K562 (cell line): ENCODE measurements at regions not wholly inside any gene's neighbourhood (a gene's known extent, or its start where the extent isn't known, plus 50 kb on each side); places are given as distances from the start of the nearest gene placed in this dataset.

Source experiments
- ATAC-seq: fragments of 200-7000 bp; cut with Tn5 transposase; 3 replicates; pipeline ENCODE4 v1.9.1; 2020; ENCODE audit warnings: moderate library complexity
- BruUV-seq: library from RNA; stranded (reverse); fragments of 400-500 nt; replicated peaks from 2 replicates; lab custom pipeline; 2021; lab: Mats Ljungman, UMichigan
- CTCF ChIA-PET: fragments of 300-600 bp; formaldehyde crosslinking; extraction: SDS; loops from one replicate; lab custom pipeline; 2021; ENCODE audit warnings: low intra/inter-chr PET ratio; lab: Yijun Ruan, JAX
- POLR2A ChIA-PET: fragments of 300-600, 350-650 bp; sonication (Branson Sonifier 250); formaldehyde crosslinking; extraction: SDS; loops from one replicate; lab custom pipeline; 2021; ENCODE audit warnings: antibody characterized with exemption, inconsistent platforms; lab: Yijun Ruan, JAX
- DNase-seq, 4 experiments: peaks; one replicate each; pipeline versions ENCODE4 v3.0.0 to v3.0.0-alpha.2; 2011 to 2018; ENCODE audit warnings: low spot score in 3 of 4, mixed read lengths in 3 of 4; ENCODE audit errors: extremely low read depth in 1 of 4
- FAIRE-seq: peaks from 2 replicates; lab custom pipeline; 2011; peaks lifted over from hg19 to GRCh38; lab: Jason Lieb, UNC
- H2AFZ ChIP-seq: 2 replicates; pipeline ENCODE4 v1.6.0; 2011; ENCODE audit warnings: low read depth, low read length, control low read depth, inconsistent platforms
- H3K27ac ChIP-seq: fragments of 200-600 bp; 3 replicates; pipeline ENCODE4 v1.8.0; 2011; ENCODE audit warnings: low read depth, mild to moderate bottlenecking, control low read depth, inconsistent platforms, low read length, moderate library complexity, mixed read lengths; ENCODE audit errors: extremely low read depth
- H3K27me3 ChIP-seq, 2 experiments: fragments of 300-600 bp in 1 of 2; 2 replicates in 1 of 2; 3 replicates in 1 of 2; pipeline versions ENCODE4 v1.6.0 to v1.8.0; 2011; ENCODE audit warnings: inconsistent platforms in 2 of 2, low read length in 2 of 2, mild to moderate bottlenecking in 1 of 2, mixed read lengths in 1 of 2, moderate library complexity in 1 of 2; ENCODE audit not compliant: control insufficient read depth in 2 of 2, insufficient read depth in 2 of 2
- H3K36me3 ChIP-seq: fragments of 300-600 bp; 3 replicates; pipeline ENCODE4 v1.8.0; 2011; ENCODE audit warnings: mild to moderate bottlenecking, low read length, inconsistent platforms; ENCODE audit not compliant: control insufficient read depth, insufficient read depth
- H3K4me1 ChIP-seq, 2 experiments: fragments of 200-600 bp in 1 of 2; replicated peaks in 1 of 2; 2 replicates in 1 of 2; 3 replicates in 1 of 2; pipeline versions ENCODE4 v1.5.1 to v1.8.0; 2011; ENCODE audit warnings: inconsistent platforms in 2 of 2, low read length in 2 of 2, mild to moderate bottlenecking in 1 of 2, mixed read lengths in 1 of 2, moderate library complexity in 1 of 2; ENCODE audit not compliant: control insufficient read depth in 2 of 2, insufficient read depth in 2 of 2
- H3K4me2 ChIP-seq: 2 replicates; pipeline ENCODE4 v1.6.1; 2011; ENCODE audit warnings: low read length, control low read depth, inconsistent platforms, mixed read lengths; ENCODE audit not compliant: insufficient read depth
- H3K4me3 ChIP-seq: fragments of 200-600 bp; sonication (generic), shearing (Covaris generic); 2 replicates; pipeline ENCODE4 v1.5.1; 2016; ENCODE audit warnings: control low read depth, inconsistent platforms
- H3K79me2 ChIP-seq: fragments of 200-600 bp; 3 replicates; pipeline ENCODE4 v1.8.0; 2011; ENCODE audit warnings: low read length, inconsistent platforms; ENCODE audit not compliant: control insufficient read depth, insufficient read depth
- H3K9ac ChIP-seq, 2 experiments: 2 replicates each; pipeline versions ENCODE4 v1.6.0 to v1.6.1; 2011; ENCODE audit warnings: low read depth in 2 of 2, low read length in 2 of 2, control low read depth in 1 of 2, inconsistent platforms in 1 of 2, mild to moderate bottlenecking in 1 of 2, mixed read lengths in 1 of 2; ENCODE audit not compliant: insufficient read depth in 1 of 2
- H3K9me1 ChIP-seq: one replicate; pipeline ENCODE4 v1.6.0; 2011; ENCODE audit warnings: inconsistent platforms, mild to moderate bottlenecking, low read length, moderate library complexity; ENCODE audit not compliant: control insufficient read depth, insufficient read depth
- H3K9me3 ChIP-seq: replicated peaks from 2 replicates; pipeline ENCODE4 v1.5.1; 2011; ENCODE audit warnings: low read depth, low read length, inconsistent platforms; ENCODE audit not compliant: control insufficient read depth, insufficient read depth
- H4K20me1 ChIP-seq: replicated peaks from 2 replicates; pipeline ENCODE4 v1.6.1; 2011; ENCODE audit warnings: low read length, inconsistent platforms, mixed read lengths; ENCODE audit not compliant: control insufficient read depth, insufficient read depth
- CHD1 ChIP-seq: fragments of 200-600 bp; sonication (generic); IDR thresholded peaks from one replicate; pipeline ENCODE4 v1.6.1; 2012; ENCODE audit warnings: mild to moderate bottlenecking, moderate library complexity, low read length, inconsistent platforms
- MAFG ChIP-seq: fragments of 450-650 bp; conservative IDR thresholded peaks from 2 replicates; pipeline ENCODE4 v1.6.1; 2016; ENCODE audit warnings: missing genetic modification characterization, missing compliant biosample characterization
- MBD2 ChIP-seq: sonication (generic); IDR thresholded peaks from 2 replicates; pipeline ENCODE4 v1.6.1; 2016; ENCODE audit warnings: low read depth, borderline replicate concordance
- POLR3A ChIP-seq: IDR thresholded peaks from 2 replicates; pipeline ENCODE4 v1.6.1; 2011; ENCODE audit warnings: borderline replicate concordance, mild to moderate bottlenecking, moderate library complexity; ENCODE audit not compliant: insufficient read length, insufficient read depth; ENCODE audit errors: extremely low read depth
- POLR3G ChIP-seq: IDR thresholded peaks from 2 replicates; pipeline ENCODE4 v1.6.1; 2011; ENCODE audit not compliant: insufficient read length, insufficient replicate concordance; ENCODE audit errors: extremely low read depth
- SMARCE1 ChIP-seq: fragments of 450-650 bp; IDR thresholded peaks from 2 replicates; pipeline ENCODE4 v1.7.1; 2016; ENCODE audit warnings: mild to moderate bottlenecking
- TGIF2 ChIP-seq: sonication (generic); formaldehyde crosslinking; IDR thresholded peaks from 2 replicates; pipeline ENCODE4 v1.8.1; 2022; ENCODE audit warnings: mild to moderate bottlenecking, missing genetic modification reagents, moderate library complexity
- TOE1 ChIP-seq, 2 experiments: fragments of 450-650 bp in 1 of 2; sonication (generic) in 1 of 2; formaldehyde crosslinking in 1 of 2; IDR thresholded peaks; 2 replicates each; pipeline versions ENCODE4 v1.7.1 to v1.8.0; 2016 to 2022; ENCODE audit warnings: borderline replicate concordance in 2 of 2, mild to moderate bottlenecking in 2 of 2, antibody characterized with exemption in 1 of 2, inconsistent platforms in 1 of 2, low read depth in 1 of 2, missing genetic modification reagents in 1 of 2, moderate library complexity in 1 of 2
- ZNF143 ChIP-seq: sonication (generic); formaldehyde crosslinking; IDR thresholded peaks from 2 replicates; pipeline ENCODE4 v1.9.0; 2022; ENCODE audit warnings: mild to moderate bottlenecking, missing genetic modification reagents
- ZNF23 ChIP-seq: fragments of 250-450 bp; sonication (Bioruptor Pico); IDR thresholded peaks from 2 replicates; pipeline ENCODE4 v1.4.0; 2020; ENCODE audit warnings: mild to moderate bottlenecking
- ZNF253 ChIP-seq: fragments of 250-450 bp; sonication (Bioruptor Pico); conservative IDR thresholded peaks from 2 replicates; pipeline ENCODE4 v1.6.1; 2021; ENCODE audit warnings: mild to moderate bottlenecking
- ZNF384 ChIP-seq: IDR thresholded peaks from 2 replicates; pipeline ENCODE4 v1.6.1; 2012; ENCODE audit warnings: low read depth, low read length, improper control_type of control experiment
- ZNF695 ChIP-seq: fragments of 450-650 bp; formaldehyde crosslinking; IDR thresholded peaks from 2 replicates; pipeline ENCODE4 v1.4.0; 2020; ENCODE audit warnings: mild to moderate bottlenecking, moderate library complexity
- WGBS: fragments of 100-300 bp; shearing (Covaris generic); methylation state at CpG from one replicate; pipeline ENCODE4 v1.1.6; 2016; ENCODE audit warnings: low coverage, mixed read lengths; ENCODE audit not compliant: insufficient coverage; ENCODE audit errors: missing lambda C conversion rate; 5-methylcytosine and 5-hydroxymethylcytosine counted together
- in situ Hi-C: fragments of 300-500 bp; cut with MboI; formaldehyde crosslinking; loops from 4 replicates; pipeline ENCODE4 v1.15.0; 2018; ENCODE audit warnings: inconsistent platforms, mixed read lengths
- intact Hi-C: fragments of 100-400 bp; cut with micrococcal nuclease; formaldehyde crosslinking; loops from 2 replicates; pipeline ENCODE4 v1.14.2; 2022
- TF ChIP-seq, protein P1 (sequence below): fragments of 150-350 bp; conservative IDR thresholded peaks from 2 replicates; pipeline ENCODE4 v1.6.1; 2014; ENCODE audit warnings: low read length
- TF ChIP-seq, protein P2 (sequence below): fragments of 250-450 bp; sonication (Bioruptor Pico); IDR thresholded peaks from 2 replicates; pipeline ENCODE4 v1.8.0; 2022; ENCODE audit warnings: moderate library complexity, mild to moderate bottlenecking, inconsistent platforms
- TF ChIP-seq, protein P3 (sequence below): fragments of 250-450 bp; sonication (Bioruptor Pico); IDR thresholded peaks from 2 replicates; pipeline ENCODE4 v1.5.0; 2020; ENCODE audit warnings: mild to moderate bottlenecking, borderline replicate concordance
- TF ChIP-seq, protein P4 (sequence below): fragments of 450-650 bp; formaldehyde crosslinking; IDR thresholded peaks from 2 replicates; pipeline ENCODE4 v1.4.0; 2022; ENCODE audit warnings: mild to moderate bottlenecking, moderate library complexity

DNA sequence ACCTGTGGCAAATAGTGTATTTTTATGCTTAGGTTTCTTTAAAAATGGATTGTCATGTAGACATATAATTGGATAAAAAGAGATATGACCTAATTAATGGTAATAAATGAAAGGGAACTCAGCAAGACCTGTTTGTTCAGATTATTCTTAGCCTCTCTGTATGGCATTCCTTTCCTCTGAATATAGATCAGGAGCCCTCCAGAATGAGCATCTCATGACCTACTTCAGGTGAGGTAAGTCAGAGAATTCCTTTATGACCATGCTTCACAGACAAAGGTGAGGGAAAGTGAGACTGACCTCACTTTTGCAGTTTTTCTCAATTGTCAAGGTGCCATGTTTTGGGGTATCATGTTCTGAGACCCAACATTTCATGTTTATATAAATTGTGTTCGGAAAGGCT lies 1744.3 kb upstream of the PIK3C3 start:
- TF ChIP-seq ZNF143 (CRISPR knock-in tag) (no peak), ZNF23 (CRISPR knock-in tag) (no peak), TOE1 (IDR thresholded peaks at IDR 0.05; ENCODE audit: borderline replicate concordance) (no peak), TOE1 (CRISPR knock-in tag; IDR thresholded peaks at IDR 0.05; ENCODE audit: borderline replicate concordance, low read depth) (no peak), ZNF384 (no peak), SMARCE1 (no peak), ZNF253 (CRISPR knock-in tag) (no peak), CHD1 (no peak), MBD2 (no peak), POLR3G (no peak), TGIF2 (CRISPR knock-in tag) (no peak), MAFG (no peak), POLR3A (no peak), ZNF695 (CRISPR knock-in tag) (no peak)
- TF ChIP-seq, protein P1, sequence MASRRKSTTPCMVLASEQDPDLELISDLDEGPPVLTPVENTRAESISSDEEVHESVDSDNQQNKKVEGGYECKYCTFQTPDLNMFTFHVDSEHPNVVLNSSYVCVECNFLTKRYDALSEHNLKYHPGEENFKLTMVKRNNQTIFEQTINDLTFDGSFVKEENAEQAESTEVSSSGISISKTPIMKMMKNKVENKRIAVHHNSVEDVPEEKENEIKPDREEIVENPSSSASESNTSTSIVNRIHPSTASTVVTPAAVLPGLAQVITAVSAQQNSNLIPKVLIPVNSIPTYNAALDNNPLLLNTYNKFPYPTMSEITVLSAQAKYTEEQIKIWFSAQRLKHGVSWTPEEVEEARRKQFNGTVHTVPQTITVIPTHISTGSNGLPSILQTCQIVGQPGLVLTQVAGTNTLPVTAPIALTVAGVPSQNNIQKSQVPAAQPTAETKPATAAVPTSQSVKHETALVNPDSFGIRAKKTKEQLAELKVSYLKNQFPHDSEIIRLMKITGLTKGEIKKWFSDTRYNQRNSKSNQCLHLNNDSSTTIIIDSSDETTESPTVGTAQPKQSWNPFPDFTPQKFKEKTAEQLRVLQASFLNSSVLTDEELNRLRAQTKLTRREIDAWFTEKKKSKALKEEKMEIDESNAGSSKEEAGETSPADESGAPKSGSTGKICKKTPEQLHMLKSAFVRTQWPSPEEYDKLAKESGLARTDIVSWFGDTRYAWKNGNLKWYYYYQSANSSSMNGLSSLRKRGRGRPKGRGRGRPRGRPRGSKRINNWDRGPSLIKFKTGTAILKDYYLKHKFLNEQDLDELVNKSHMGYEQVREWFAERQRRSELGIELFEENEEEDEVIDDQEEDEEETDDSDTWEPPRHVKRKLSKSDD, result no peak
- TF ChIP-seq, protein P2, sequence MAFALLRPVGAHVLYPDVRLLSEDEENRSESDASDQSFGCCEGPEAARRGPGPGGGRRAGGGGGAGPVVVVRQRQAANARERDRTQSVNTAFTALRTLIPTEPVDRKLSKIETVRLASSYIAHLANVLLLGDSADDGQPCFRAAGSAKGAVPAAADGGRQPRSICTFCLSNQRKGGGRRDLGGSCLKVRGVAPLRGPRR, result no peak
- TF ChIP-seq, protein P3, sequence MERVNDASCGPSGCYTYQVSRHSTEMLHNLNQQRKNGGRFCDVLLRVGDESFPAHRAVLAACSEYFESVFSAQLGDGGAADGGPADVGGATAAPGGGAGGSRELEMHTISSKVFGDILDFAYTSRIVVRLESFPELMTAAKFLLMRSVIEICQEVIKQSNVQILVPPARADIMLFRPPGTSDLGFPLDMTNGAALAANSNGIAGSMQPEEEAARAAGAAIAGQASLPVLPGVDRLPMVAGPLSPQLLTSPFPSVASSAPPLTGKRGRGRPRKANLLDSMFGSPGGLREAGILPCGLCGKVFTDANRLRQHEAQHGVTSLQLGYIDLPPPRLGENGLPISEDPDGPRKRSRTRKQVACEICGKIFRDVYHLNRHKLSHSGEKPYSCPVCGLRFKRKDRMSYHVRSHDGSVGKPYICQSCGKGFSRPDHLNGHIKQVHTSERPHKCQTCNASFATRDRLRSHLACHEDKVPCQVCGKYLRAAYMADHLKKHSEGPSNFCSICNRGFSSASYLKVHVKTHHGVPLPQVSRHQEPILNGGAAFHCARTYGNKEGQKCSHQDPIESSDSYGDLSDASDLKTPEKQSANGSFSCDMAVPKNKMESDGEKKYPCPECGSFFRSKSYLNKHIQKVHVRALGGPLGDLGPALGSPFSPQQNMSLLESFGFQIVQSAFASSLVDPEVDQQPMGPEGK (CRISPR knock-in tag), result no peak
- TF ChIP-seq, protein P4, sequence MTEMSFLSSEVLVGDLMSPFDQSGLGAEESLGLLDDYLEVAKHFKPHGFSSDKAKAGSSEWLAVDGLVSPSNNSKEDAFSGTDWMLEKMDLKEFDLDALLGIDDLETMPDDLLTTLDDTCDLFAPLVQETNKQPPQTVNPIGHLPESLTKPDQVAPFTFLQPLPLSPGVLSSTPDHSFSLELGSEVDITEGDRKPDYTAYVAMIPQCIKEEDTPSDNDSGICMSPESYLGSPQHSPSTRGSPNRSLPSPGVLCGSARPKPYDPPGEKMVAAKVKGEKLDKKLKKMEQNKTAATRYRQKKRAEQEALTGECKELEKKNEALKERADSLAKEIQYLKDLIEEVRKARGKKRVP (CRISPR knock-in tag), result no peak
- H3K4me2 ChIP-seq, result no peak overlapping the region
- no peaks in the 10 kb centered on the region for H3K27me3 ChIP-seq
- intact Hi-C loops, result no loop called here
- no peaks in the 10 kb centered on the region for H3K79me2 ChIP-seq
- 0% methylated on average over 1 of the region's 1 CpG for WGBS
- H3K9me3 ChIP-seq, result no peaks in the 10 kb centered on the region
- CTCF ChIA-PET, result no interaction called here
- no peak for ATAC-seq
- no peak overlapping the region for H3K4me3 ChIP-seq
- H3K36me3 ChIP-seq, result no peaks in the 10 kb centered on the region
- no peaks in the 10 kb centered on the region for H3K4me1 ChIP-seq
- H3K27ac ChIP-seq, result no peak overlapping the region
- no peak for DNase-seq
- BruUV-seq, result no TSS peak
- H3K9ac ChIP-seq, result no peak overlapping the region
- no peak for FAIRE-seq
- no peaks in the 10 kb centered on the region for H4K20me1 ChIP-seq
- in situ Hi-C loops, result no loop called here
- H3K9me1 ChIP-seq, result no peaks in the 10 kb centered on the region
- POLR2A ChIA-PET, result no interaction called here
- no peak overlapping the region for H2AFZ ChIP-seq
